DND-41 (cell line): ENCODE measurements at regions not wholly inside any gene's neighbourhood (a gene's known extent, or its start where the extent isn't known, plus 50 kb on each side); places are given as distances from the start of the nearest gene placed in this dataset.

Source experiments
- EZH2 ChIP-seq: IDR thresholded peaks from 3 replicates; pipeline ENCODE4 v1.6.1; 2012; ENCODE audit warnings: borderline replicate concordance, low read depth, mild to moderate bottlenecking, moderate library complexity, low read length, inconsistent platforms; ENCODE audit not compliant: severe bottlenecking
- TF ChIP-seq, protein P1 (sequence below): IDR thresholded peaks from 2 replicates; pipeline ENCODE4 v1.5.1; 2012; ENCODE audit warnings: borderline replicate concordance, low read length, moderate library complexity, mild to moderate bottlenecking; ENCODE audit not compliant: poor library complexity, severe bottlenecking; ENCODE audit errors: extremely low read depth

DNA sequence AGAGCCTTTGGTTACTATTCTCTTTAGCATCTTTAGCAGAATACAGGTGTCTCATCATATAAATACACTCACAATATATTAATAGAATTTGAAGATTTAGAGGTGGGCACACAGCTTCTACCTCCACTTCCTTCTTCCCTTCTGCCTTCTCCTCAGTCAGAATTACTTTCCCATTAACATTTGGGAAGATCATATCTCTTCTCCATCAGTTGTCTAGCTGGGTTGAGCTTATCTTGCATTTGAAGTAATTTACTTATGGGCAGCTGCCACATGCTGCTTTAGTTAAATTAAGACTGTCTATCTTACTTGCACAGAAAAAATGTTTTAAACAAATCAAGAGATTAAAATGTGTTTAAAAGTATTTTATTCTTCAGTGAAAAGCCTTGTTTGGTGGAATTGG, 110.1 kb upstream of the ASIC2 start:
- TF ChIP-seq, protein P1, sequence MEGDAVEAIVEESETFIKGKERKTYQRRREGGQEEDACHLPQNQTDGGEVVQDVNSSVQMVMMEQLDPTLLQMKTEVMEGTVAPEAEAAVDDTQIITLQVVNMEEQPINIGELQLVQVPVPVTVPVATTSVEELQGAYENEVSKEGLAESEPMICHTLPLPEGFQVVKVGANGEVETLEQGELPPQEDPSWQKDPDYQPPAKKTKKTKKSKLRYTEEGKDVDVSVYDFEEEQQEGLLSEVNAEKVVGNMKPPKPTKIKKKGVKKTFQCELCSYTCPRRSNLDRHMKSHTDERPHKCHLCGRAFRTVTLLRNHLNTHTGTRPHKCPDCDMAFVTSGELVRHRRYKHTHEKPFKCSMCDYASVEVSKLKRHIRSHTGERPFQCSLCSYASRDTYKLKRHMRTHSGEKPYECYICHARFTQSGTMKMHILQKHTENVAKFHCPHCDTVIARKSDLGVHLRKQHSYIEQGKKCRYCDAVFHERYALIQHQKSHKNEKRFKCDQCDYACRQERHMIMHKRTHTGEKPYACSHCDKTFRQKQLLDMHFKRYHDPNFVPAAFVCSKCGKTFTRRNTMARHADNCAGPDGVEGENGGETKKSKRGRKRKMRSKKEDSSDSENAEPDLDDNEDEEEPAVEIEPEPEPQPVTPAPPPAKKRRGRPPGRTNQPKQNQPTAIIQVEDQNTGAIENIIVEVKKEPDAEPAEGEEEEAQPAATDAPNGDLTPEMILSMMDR = no peak
- TF ChIP-seq EZH2 = no peak
